Fibroblast of lung (primary cell): ENCODE measurements at regions not wholly inside any gene's neighbourhood (a gene's known extent, or its start where the extent isn't known, plus 50 kb on each side); places are given as distances from the start of the nearest gene placed in this dataset.
"Not testable (repeated sequence)": the region's sequence is repeated elsewhere in the genome, so short reads cannot be mapped to it uniquely, and the experiment has no call there.

Experiments used
- DNase-seq, 2 donors: peaks; one replicate each; pipeline versions ENCODE4 v3.0.0 to v3.0.0-alpha.2; 2010; ENCODE audit warnings: low read depth in 2 of 2
- H2AFZ ChIP-seq: 2 replicates; pipeline ENCODE4 v1.5.1; 2012; ENCODE audit warnings: low read length, control low read depth, inconsistent platforms
- H3K27ac ChIP-seq: 2 replicates; pipeline ENCODE4 v1.5.1; 2011; ENCODE audit warnings: low read length, control low read depth; ENCODE audit not compliant: insufficient read depth
- H3K27me3 ChIP-seq: 2 replicates; pipeline ENCODE4 v1.5.1; 2011; ENCODE audit warnings: mild to moderate bottlenecking, low read length; ENCODE audit not compliant: control insufficient read depth, insufficient read depth
- H3K36me3 ChIP-seq: 2 replicates; pipeline ENCODE4 v1.5.1; 2011; ENCODE audit warnings: low read length; ENCODE audit not compliant: control insufficient read depth, insufficient read depth
- H3K4me1 ChIP-seq: 2 replicates; pipeline ENCODE4 v1.5.1; 2011; ENCODE audit warnings: low read length; ENCODE audit not compliant: control insufficient read depth, insufficient read depth; ENCODE audit errors: extremely low read depth
- H3K4me2 ChIP-seq: 2 replicates; pipeline ENCODE4 v1.5.1; 2011; ENCODE audit warnings: low read length, control low read depth; ENCODE audit not compliant: insufficient read depth; ENCODE audit errors: extremely low read depth
- H3K4me3 ChIP-seq, 4 experiments: fragments of 200-600 bp in 1 of 4; sonication (generic) in 1 of 4; replicated peaks in 1 of 4; 2 replicates each; pipeline ENCODE4 v1.5.1; 2011 to 2016; ENCODE audit warnings: low read length in 4 of 4, low read depth in 3 of 4, mild to moderate bottlenecking in 3 of 4, control low read depth in 2 of 4, inconsistent platforms in 1 of 4, mixed read lengths in 1 of 4; ENCODE audit not compliant: insufficient read depth in 1 of 4; ENCODE audit errors: control extremely low read depth in 1 of 4
- H3K79me2 ChIP-seq: 2 replicates; pipeline ENCODE4 v1.5.1; 2012; ENCODE audit warnings: mild to moderate bottlenecking, low read length, inconsistent platforms; ENCODE audit not compliant: control insufficient read depth, insufficient read depth
- H3K9ac ChIP-seq: 2 replicates; pipeline ENCODE4 v1.5.1; 2011; ENCODE audit warnings: mild to moderate bottlenecking, low read length, control low read depth; ENCODE audit not compliant: insufficient read depth
- H3K9me3 ChIP-seq: 2 replicates; pipeline ENCODE4 v1.5.1; 2012; ENCODE audit warnings: low read depth, low read length; ENCODE audit not compliant: control insufficient read depth, insufficient read depth
- H4K20me1 ChIP-seq: 2 replicates; pipeline ENCODE4 v1.5.1; 2011; ENCODE audit warnings: low read length; ENCODE audit not compliant: control insufficient read depth, insufficient read depth; ENCODE audit errors: extremely low read depth
- CTCF ChIP-seq, 2 donors: IDR thresholded peaks in 1 of 2; conservative IDR thresholded peaks in 1 of 2; 1 replicate in 1 of 2; 2 replicates in 1 of 2; pipeline ENCODE4 v1.5.1; 2011 to 2012; ENCODE audit warnings: low read length in 2 of 2, control low read depth in 1 of 2, inconsistent platforms in 1 of 2, low read depth in 1 of 2, mild to moderate bottlenecking in 1 of 2
- EZH2 ChIP-seq: IDR thresholded peaks from 2 replicates; pipeline ENCODE4 v1.5.1; 2012; ENCODE audit warnings: low read length, control low read depth, mild to moderate bottlenecking; ENCODE audit errors: missing control alignments

DNA sequence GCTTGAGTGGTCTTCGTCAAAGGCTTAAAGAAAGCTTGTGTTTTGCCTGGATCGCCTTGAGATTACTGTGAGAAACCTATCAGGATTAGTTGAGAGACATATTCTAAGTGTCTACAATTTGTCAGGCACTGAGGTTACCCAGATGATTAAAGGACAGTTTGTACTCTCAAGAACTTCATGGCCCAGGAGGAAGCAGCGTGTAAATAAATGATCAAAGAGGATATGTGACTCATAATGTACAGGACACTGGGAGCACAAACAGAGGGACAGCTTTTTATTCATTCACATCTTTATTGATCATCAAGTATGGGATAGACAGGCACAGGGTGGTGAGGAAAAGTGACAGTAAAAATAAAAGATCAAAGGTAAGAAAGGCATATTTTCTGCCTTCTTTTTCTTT lies 152.6 kb upstream of the FSHR start:
- Histone ChIP-seq H3K9me3 (no peaks in the 10 kb centered on the region), H3K4me3 (no peak overlapping the region), H3K4me2 (no peak overlapping the region), H3K27ac (no peak overlapping the region), H4K20me1 (no peaks in the 10 kb centered on the region), H3K9ac (no peak overlapping the region), H3K79me2 (no peaks in the 10 kb centered on the region), H3K27me3 (no peaks in the 10 kb centered on the region), H3K4me1 (no peaks in the 10 kb centered on the region), H3K36me3 (no peaks in the 10 kb centered on the region), H2AFZ (no peak overlapping the region)
- no peak for DNase-seq
- TF ChIP-seq CTCF (conservative IDR thresholded peaks at IDR 0.05 in 1 of 2, IDR thresholded peaks at IDR 0.05 in 1 of 2; ENCODE audit: low read depth in 1 of 2, low read length in 2 of 2) (no peak), EZH2 (no peak)

GRCh38 chr2:49298693-49299092 lies 144.4 kb upstream of the FSHR start:
- H3K4me2 ChIP-seq, H2AFZ ChIP-seq, H3K4me3 ChIP-seq, H3K79me2 ChIP-seq, H3K36me3 ChIP-seq, H4K20me1 ChIP-seq, H3K27me3 ChIP-seq, H3K4me1 ChIP-seq, DNase-seq, H3K27ac ChIP-seq, H3K9ac ChIP-seq, H3K9me3 ChIP-seq: not testable (repeated sequence)

DNA sequence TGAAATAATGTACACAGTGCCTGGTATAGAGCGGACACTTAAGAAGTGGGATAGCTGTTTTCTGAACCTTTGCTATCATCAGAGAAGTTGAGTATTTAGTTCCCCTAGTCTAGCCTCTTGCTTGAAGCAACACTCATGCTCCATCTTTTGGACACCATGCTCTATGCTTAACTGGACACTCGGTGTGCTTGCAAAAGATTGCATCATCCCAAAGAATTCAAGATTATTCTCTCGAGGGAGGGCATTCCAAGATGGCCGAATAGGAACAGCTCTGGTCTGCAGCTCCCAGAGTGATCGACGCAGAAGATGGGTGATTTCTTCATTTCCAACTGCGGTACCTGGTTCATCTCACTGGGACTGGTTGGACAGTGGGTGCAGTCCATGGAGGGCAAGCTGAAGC lies 143.9 kb upstream of the FSHR start:
- Histone ChIP-seq H3K4me2 (no peak overlapping the region), H3K9me3 (no peaks in the 10 kb centered on the region), H3K79me2 (no peaks in the 10 kb centered on the region), H3K27ac (no peak overlapping the region), H3K4me1 (no peaks in the 10 kb centered on the region), H3K9ac (no peak overlapping the region), H3K36me3 (no peaks in the 10 kb centered on the region), H3K4me3 (no peak overlapping the region), H4K20me1 (no peaks in the 10 kb centered on the region), H2AFZ (no peak overlapping the region), H3K27me3 (no peaks in the 10 kb centered on the region)
- TF ChIP-seq EZH2 (no peak), CTCF (conservative IDR thresholded peaks at IDR 0.05 in 1 of 2, IDR thresholded peaks at IDR 0.05 in 1 of 2; ENCODE audit: low read depth in 1 of 2, low read length in 2 of 2) (no peak)
- DNase-seq = no peak
